WTC11 (cell line): ENCODE measurements at regions not wholly inside any gene's neighbourhood (a gene's known extent, or its start where the extent isn't known, plus 50 kb on each side); places are given as distances from the start of the nearest gene placed in this dataset.

Experiments
- ARID4B ChIP-seq: sonication (generic); formaldehyde crosslinking; IDR thresholded peaks from 2 replicates; pipeline ENCODE4 v1.8.0; 2023; ENCODE audit warnings: missing genetic modification reagents, mild to moderate bottlenecking, borderline replicate concordance
- ATF2 ChIP-seq: sonication (generic); formaldehyde crosslinking; IDR thresholded peaks from 2 replicates; pipeline ENCODE4 v1.8.1; 2022; ENCODE audit warnings: low read depth, missing genetic modification reagents, borderline replicate concordance
- CTCF ChIP-seq: fragments of 200-600 bp; IDR thresholded peaks from 2 replicates; pipeline ENCODE4 v1.8.0; 2022; ENCODE audit warnings: antibody characterized with exemption
- E2F1 ChIP-seq: sonication (generic); formaldehyde crosslinking; IDR thresholded peaks from 2 replicates; pipeline ENCODE4 v1.8.0; 2022; ENCODE audit warnings: mild to moderate bottlenecking, missing genetic modification reagents
- ESRRA ChIP-seq: sonication (generic); formaldehyde crosslinking; IDR thresholded peaks from 2 replicates; pipeline ENCODE4 v1.8.1; 2022; ENCODE audit warnings: mild to moderate bottlenecking, missing genetic modification reagents, borderline replicate concordance
- ETV6 ChIP-seq: sonication (generic); formaldehyde crosslinking; IDR thresholded peaks from 2 replicates; pipeline ENCODE4 v1.8.1; 2022; ENCODE audit warnings: mild to moderate bottlenecking, missing genetic modification reagents
- KAT7 ChIP-seq: sonication (generic); formaldehyde crosslinking; IDR thresholded peaks from 2 replicates; pipeline ENCODE4 v1.8.1; 2023; ENCODE audit warnings: missing genetic modification reagents, mild to moderate bottlenecking, borderline replicate concordance
- PREB ChIP-seq: sonication (generic); formaldehyde crosslinking; IDR thresholded peaks from 2 replicates; pipeline ENCODE4 v1.8.1; 2022; ENCODE audit warnings: mild to moderate bottlenecking, missing genetic modification reagents, moderate library complexity, borderline replicate concordance
- SMAD3 ChIP-seq: sonication (generic); formaldehyde crosslinking; IDR thresholded peaks from 2 replicates; pipeline ENCODE4 v1.8.0; 2022; ENCODE audit warnings: missing genetic modification reagents, mild to moderate bottlenecking, borderline replicate concordance
- ZBTB21 ChIP-seq: sonication (generic); formaldehyde crosslinking; IDR thresholded peaks from 2 replicates; pipeline ENCODE4 v1.8.1; 2023; ENCODE audit warnings: mild to moderate bottlenecking, missing genetic modification reagents, borderline replicate concordance

- TF ChIP-seq CTCF (no peak), PREB (no peak), ETV6 (no peak), KAT7 (CRISPR knock-in tag) (no peak), ARID4B (CRISPR knock-in tag) (no peak), ESRRA (CRISPR knock-in tag) (no peak), SMAD3 (CRISPR knock-in tag) (no peak), ATF2 (CRISPR knock-in tag) (no peak), ZBTB21 (CRISPR knock-in tag) (no peak), E2F1 (no peak)
These were observed 365.7 kb upstream of the PMFBP1 start for GRCh38 chr16:72537664-72538063.
